HG02571 (cell line): ENCODE measurements at regions not wholly inside any gene's neighbourhood (a gene's known extent, or its start where the extent isn't known, plus 50 kb on each side); places are given as distances from the start of the nearest gene placed in this dataset.

Experiments used
- ATAC-seq: cut with Tn5 transposase; IDR thresholded peaks from one replicate; pipeline ENCODE4 v1.9.1; 2021; ENCODE audit warnings: mild to moderate bottlenecking, moderate library complexity; ENCODE audit not compliant: unreplicated experiment

DNA sequence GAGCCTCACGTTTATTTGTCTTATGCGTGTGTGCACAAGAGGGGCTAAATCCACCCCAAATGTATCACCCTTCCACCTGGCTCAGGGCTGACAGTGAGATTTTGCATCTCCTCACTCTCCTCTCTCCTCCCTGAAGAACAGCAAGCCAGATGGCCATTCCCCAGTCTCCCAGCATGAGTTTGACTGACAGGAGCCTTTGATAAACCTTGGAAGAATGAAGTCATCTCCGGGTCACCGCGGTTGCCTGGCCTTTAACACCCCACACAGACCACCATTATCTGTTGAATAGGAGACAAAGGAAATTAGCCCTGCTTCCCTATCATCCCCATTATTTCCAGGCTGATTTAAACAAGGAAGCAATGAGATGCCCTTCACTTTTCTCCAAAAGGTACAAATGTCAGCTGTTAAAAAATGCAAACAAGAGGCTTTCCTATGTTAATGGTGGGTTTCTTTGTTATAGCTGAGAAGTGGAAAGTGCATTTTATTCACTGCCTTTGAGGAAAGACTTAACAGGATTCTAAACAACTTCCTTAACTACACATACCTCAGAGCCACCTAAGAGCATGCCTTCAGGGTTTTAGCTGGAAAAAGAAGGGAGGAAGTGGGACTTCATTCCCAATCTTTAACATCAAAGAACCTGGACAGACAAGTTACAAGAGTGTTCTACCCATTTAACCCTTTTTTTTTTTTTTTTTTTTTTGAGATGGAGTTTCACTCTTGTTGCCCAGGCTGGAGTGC is 524.8 kb upstream of the ID4 start:
- ATAC-seq = no peak

DNA sequence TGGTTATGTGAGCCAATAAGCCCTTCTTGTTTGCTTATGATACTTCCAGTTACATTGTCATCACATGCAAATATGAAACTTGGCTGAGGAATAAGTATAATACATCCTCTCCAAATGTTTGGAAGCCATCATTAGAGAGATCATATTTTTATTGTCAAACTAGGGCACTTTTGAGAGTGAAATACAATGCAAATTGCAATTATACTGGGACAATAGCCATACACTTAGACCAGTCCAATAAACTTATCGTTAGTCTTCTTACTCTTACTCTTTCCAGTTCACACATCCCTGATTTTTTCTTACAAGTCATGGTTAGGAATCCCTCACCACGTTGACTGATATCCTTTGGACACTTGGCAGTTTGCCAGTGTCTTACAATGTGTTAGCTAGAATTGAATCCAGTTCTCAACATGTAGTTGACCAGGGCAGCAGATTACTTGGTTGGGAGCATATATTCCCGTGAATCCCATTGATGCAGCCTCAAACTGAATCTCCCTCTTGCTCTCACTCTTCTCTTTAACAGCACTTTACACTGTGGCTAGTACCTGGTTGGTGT is 519.7 kb upstream of the ID4 start:
- no peak for ATAC-seq

GRCh38 chr6:19319005-19319404 is 518.2 kb upstream of the ID4 start:
- no peak for ATAC-seq

GRCh38 chr6:19320111-19320581 is 517.0 kb upstream of the ID4 start:
- no peak for ATAC-seq

GRCh38 chr6:19322691-19323485 is 514.3 kb upstream of the ID4 start:
- ATAC-seq = no peak

DNA sequence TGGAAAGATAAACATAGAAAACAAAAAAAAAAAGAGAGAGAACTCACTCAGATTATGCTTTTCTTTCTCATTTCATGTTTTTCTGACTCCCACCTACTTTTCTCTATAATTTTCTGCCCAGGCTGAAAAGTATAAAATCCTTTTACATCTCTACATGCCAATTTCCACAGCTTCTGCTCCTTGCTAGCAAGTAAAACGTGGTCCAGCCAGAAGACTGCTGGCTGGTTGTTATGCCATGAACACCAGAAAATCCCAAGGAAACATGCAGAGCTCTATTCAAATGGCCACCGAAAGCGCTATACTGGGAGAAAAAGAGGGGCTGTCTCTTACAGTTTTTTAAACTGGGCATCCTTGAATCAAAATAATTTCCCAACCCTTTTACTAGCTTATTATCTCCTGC is 512.8 kb upstream of the ID4 start:
- ATAC-seq = no peak

DNA sequence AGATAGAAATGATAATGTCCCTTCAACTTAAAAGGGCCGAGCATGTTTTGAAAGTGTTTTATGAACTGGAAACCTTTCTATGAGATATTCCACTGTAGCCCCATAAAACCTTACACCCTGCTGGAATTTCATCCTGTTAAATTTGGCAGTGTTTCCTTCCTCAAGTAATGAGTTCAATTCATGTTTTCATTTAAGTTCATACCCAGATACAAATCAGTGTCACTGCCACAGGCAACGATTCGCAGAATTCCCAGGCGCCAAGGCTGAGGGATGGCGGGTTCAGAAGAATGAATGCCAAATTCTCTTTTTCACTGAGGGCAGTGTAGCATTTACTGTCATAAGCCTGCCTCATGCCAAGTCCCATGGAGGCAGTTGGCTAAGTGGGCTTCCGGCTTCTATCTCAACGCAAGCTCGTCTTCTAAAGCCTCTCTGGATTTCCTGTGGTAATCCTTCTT is 511.8 kb upstream of the ID4 start:
- ATAC-seq = no peak

DNA sequence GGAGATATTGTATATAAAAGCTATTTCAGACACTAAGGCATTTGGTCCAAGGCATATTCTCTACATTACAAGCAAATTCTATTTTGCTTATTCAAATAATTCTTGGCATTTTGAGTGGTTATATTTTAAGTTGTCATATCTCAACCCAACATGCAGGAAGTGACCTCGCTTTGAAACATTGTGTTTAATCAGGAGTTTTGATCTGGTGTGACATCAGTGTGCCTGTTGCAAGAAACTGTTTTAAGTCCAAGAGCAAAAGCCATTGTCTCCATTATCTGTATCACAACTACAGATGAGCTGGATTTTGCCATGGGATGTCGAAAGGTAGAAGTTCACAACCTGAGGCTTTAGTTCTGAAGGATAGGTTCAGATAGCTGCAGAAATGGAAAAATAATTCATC is 509.9 kb upstream of the ID4 start:
- no peak for ATAC-seq

GRCh38 chr6:19327661-19328060 is 509.5 kb upstream of the ID4 start:
- no peak for ATAC-seq

DNA sequence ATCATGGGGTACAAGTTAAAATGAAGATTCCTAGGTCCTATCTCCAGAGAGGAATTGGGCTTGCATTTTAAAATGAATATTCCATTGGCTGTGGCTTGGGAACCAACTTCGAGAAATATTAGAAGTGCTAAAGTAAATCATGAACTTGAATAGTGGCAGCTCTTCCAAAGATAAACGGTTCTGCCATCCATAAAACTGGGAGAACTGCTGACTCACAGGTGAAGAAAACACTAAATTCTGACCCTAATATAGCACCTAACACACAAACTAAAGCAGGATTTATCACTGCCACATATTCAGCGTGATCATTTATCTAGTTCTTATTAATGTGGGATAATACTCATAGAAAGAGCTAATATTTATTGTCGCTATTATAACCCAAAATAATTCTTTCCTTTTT is 508.1 kb upstream of the ID4 start:
- ATAC-seq = no peak

DNA sequence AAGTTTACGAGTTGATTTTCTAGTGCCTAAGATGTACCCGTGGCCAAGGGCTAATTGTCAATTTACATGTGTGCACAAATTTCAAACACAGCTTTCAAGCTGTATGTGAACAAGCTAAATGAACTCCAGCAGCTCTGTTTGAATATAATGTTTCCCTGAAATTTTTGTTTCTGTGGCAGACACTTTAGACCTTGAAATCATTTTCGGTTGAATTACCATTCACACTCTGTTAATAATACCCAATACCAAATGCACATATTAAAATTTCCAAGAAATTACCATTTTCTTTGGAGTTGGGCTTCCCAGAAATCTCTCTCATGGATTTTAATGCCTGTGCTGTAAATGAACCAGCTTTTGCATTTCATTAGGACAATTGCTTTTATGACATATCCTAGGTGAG is 506.1 kb upstream of the ID4 start:
- no peak for ATAC-seq

DNA sequence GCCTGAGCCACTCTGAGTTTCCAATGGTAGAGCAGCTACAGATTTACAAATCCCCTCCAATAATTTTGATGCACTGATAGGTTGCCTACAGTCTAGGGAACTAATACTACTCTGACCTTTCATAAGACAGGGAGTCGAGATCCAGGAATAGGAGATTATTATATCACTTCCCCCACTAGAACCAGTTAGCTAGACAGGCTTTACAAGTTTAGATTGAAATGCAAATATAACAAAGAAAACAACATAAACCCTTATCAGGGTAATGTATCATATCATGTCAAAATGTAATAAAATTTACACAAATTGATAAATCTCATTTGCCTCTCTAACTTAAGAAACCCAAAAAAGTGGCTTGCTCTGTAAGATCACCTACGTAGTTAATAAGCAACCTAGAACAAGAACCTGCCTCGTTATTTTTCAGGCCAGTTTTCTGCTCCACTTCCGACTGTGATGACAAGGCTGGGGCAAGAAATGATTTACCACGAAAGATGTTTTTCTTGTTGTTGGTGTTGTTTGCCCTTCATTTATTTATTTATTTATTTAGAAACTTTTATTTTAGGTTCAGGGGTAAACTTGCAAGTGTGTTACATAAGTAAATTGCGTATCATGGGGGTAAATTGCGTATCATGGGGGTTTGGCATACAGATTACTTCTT is 504.2 kb upstream of the ID4 start:
- no peak for ATAC-seq

DNA sequence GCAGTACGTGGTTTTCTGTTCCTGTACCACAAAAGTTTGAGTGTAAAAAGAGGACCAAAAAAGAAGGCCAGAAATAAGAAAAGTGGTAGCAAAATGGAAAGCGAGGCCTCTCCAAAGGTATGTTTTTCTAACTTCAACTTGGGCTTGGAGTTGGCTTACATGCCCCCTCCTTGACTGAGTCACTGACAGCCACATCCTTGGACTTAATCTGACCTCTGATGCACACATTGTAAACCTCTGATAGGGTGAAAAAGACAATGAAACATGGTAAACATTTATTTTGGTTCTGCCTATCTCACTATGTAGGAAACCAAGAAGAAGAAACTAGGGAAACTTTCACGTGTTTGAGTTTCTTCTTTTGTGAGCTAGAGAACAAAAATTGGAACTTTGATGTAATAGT is 503.2 kb upstream of the ID4 start:
- ATAC-seq = no peak

DNA sequence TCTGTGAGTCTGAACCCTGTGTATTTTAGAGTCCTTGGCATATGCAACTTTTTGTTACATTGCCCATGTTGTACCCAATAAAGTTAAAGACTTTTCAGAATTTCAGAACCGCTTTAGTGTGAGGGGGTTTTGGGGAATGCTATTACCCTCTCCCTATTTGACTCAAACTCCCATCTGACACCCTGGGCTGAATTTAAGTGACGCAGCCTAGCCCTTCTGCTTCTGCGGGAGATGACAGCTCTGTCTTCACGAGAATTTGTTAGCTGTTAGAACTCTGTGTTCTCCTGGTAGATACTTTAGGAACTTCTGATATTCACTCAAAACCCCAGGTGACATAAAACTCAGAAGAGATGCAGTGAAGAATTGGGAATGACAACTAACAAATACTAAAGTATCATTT is 500.6 kb upstream of the ID4 start:
- no peak for ATAC-seq

DNA sequence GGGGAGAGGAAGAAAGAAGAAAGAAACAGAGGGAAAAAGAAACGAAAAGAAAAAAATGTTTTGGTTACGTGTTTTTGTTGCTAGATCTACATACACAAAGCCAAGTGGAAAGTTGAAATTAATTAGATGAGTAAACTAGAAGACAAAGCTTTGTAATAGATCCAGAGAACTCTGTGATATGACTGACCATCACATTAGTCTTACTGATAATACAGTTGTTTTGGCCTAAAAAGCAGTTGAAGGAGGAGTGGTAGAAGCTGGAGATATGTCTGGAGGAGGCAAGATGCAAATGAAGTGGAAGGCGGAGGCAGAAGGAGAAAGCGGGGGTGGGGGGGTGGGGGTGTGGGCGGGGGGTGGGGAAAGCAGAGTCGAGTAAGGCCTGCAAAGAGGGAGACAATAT is 500.1 kb upstream of the ID4 start:
- no peak for ATAC-seq

DNA sequence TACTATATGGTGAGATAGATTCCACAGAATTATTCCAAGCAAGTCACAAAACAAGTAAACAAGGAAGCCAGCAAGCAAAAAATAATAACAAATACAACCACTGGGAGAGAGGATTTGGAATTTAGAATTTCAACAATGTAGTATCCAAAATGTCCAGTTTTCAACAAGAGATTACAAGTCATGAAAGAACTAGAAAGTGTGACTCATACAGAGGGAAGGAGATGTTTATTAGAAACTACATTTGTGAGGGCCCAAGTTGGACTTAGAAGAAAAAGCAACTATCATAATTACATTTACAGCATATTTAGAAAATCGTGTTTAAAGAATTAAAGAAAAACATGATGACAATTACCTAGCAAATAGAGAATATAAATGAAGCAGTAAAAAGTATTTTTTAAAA is 494.6 kb upstream of the ID4 start:
- no peak for ATAC-seq

DNA sequence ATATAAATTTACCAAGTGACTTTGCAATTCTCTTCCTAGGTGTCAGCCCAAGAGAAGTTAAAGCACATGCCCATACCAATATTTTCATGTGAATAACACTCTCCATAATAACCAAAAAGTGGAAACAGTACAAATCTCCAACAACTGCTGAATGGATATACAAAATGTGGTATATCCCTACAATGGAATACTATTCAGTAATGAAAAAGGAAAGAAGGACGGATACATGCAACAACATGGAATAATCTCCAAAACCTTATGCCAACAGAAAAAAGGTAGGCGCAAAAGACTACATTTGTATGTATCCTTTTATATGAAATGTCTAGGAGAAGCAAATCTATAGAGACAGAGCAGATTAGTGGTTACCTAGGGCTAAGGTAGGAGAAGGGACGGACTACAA is 487.7 kb upstream of the ID4 start:
- no peak for ATAC-seq

DNA sequence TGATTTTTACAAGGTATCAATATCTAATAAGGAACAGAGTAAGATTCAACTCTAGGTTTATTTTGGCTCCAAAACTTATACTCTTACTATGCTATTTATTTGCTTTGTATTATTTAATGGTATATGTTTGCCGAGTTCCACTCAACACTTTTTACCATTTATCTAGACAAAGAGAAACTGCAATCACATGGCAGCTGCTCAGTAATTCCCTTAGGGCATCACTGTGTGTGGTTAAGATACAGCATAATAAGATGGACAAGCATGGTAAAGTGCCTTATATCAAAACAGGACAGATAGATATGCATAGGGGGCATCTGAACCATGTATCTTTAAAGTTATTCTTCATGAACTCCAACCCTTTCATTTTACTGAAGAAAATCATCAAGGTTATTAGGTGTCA is 483.0 kb upstream of the ID4 start:
- ATAC-seq = no peak

DNA sequence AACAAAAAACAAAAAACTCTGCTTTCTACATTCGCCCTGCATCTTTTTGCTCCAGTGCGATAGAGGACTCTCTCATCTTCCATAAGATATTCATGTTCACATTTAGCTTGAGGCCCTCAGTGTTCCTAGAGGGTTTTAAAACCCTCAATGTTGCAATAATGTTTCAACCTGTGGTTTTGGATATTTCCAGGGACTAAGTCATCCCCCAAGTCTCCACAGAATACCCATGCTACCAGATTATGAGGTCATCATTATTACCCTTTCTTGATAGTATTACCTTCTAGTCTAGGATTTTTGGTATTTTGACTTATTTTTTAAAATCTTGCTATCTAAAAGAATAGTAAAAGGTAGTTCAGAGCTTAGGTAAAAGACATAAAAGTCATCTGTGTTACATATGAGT is 480.5 kb upstream of the ID4 start:
- no peak for ATAC-seq

GRCh38 chr6:19362396-19362795 is 474.8 kb upstream of the ID4 start:
- ATAC-seq = no peak

DNA sequence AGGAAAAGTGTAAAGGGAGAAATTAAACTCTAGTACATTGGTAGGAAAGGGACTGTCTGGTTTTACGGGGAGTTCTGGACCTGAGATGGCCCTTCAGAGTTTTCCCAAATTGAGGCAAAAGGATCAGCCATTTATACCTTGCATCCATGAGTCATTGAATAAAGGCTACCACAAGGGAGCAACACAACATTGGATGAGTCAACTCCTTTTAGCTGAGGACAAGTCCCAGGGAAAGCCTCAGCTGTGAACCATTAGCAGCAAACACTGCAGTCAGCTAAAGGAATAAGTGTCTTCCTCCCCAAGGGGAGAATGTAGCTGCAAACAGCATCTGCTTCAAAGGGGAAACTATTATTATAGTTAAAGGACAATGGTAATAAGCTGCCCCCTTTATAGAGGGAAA is 468.7 kb upstream of the ID4 start:
- ATAC-seq = no peak

DNA sequence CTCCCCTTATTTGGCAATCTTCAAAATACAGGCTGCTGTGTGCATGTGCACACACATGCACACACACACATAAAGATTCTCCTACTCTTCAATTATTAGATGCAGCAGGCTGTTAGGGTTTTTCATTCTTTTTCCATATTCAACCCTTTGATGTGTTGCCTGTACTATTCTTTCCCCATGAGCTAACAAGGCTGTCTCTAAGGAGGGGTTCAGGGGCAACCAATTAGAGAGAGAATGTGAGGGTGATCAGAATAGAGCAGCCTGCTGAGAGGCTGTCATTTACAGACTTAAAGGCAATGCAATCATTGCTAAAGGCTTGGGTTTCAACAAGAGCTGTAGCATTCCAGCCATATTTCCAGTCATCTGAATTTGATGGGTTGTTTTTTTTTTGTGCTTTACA is 467.4 kb upstream of the ID4 start:
- ATAC-seq = no peak
